CD14-positive monocyte (primary cell): ENCODE measurements at regions not wholly inside any gene's neighbourhood (a gene's known extent, or its start where the extent isn't known, plus 50 kb on each side); places are given as distances from the start of the nearest gene placed in this dataset.

Experiments used
- DNase-seq, 3 donors: peaks; one replicate each; pipeline ENCODE4 v3.0.0-alpha.2; 2011 to 2022
- H2AFZ ChIP-seq: 2 replicates; pipeline ENCODE4 v1.6.0; 2012; ENCODE audit warnings: mild to moderate bottlenecking, low read depth, low read length, inconsistent platforms; ENCODE audit not compliant: insufficient read depth, poor library complexity, severe bottlenecking
- H3K27ac ChIP-seq, 2 donors: 1 replicate in 1 of 2; 2 replicates in 1 of 2; pipeline ENCODE4 v1.5.1; 2012 to 2013; ENCODE audit warnings: low read length in 2 of 2, control low read depth in 1 of 2, inconsistent platforms in 1 of 2, low read depth in 1 of 2, mild to moderate bottlenecking in 1 of 2
- H3K27me3 ChIP-seq, 2 donors: one replicate each; pipeline versions ENCODE4 v1.6.0 to v1.6.1; 2011 to 2013; ENCODE audit warnings: low read length in 2 of 2; ENCODE audit not compliant: control insufficient read depth in 2 of 2, insufficient read depth in 2 of 2
- H3K36me3 ChIP-seq, 2 donors: replicated peaks in 1 of 2; 1 replicate in 1 of 2; 2 replicates in 1 of 2; pipeline versions ENCODE4 v1.5.1 to v1.6.1; 2012 to 2013; ENCODE audit warnings: low read length in 2 of 2, control low read depth in 1 of 2, inconsistent platforms in 1 of 2, mild to moderate bottlenecking in 1 of 2; ENCODE audit not compliant: insufficient read depth in 2 of 2, control insufficient read depth in 1 of 2
- H3K4me1 ChIP-seq, 2 donors: 1 replicate in 1 of 2; 2 replicates in 1 of 2; pipeline versions ENCODE4 v1.5.1 to v1.6.1; 2012 to 2013; ENCODE audit warnings: low read length in 2 of 2, control low read depth in 1 of 2, inconsistent platforms in 1 of 2, mild to moderate bottlenecking in 1 of 2, moderate library complexity in 1 of 2; ENCODE audit not compliant: insufficient read depth in 2 of 2, control insufficient read depth in 1 of 2
- H3K4me2 ChIP-seq: replicated peaks from 2 replicates; pipeline ENCODE3; 2012; ENCODE audit warnings: low read length, moderate library complexity, mild to moderate bottlenecking; ENCODE audit not compliant: poor library complexity, severe bottlenecking; ENCODE audit errors: extremely low read depth
- H3K4me3 ChIP-seq, 3 experiments: fragments of 200-600 bp in 1 of 3; sonication (generic) in 1 of 3; replicated peaks in 1 of 3; 1 replicate in 2 of 3; 2 replicates in 1 of 3; pipeline ENCODE4 v1.5.1; 2011 to 2013; ENCODE audit warnings: low read length in 3 of 3, mild to moderate bottlenecking in 3 of 3, control low read depth in 2 of 3, low read depth in 2 of 3, inconsistent platforms in 1 of 3, moderate library complexity in 1 of 3
- H3K79me2 ChIP-seq: 2 replicates; pipeline ENCODE4 v1.6.0; 2012; ENCODE audit warnings: mild to moderate bottlenecking, control low read depth, inconsistent platforms, low read length, moderate library complexity; ENCODE audit not compliant: insufficient read depth
- H3K9ac ChIP-seq: 2 replicates; pipeline ENCODE4 v1.6.0; 2017; ENCODE audit warnings: low read length, mild to moderate bottlenecking; ENCODE audit not compliant: insufficient read depth, poor library complexity, severe bottlenecking
- H3K9me3 ChIP-seq, 2 donors: replicated peaks in 1 of 2; 1 replicate in 1 of 2; 2 replicates in 1 of 2; pipeline versions ENCODE4 v1.5.1 to v1.6.1; 2012 to 2013; ENCODE audit warnings: low read length in 2 of 2, control low read depth in 1 of 2; ENCODE audit not compliant: control insufficient read depth in 1 of 2, insufficient read depth in 1 of 2
- H4K20me1 ChIP-seq: 2 replicates; pipeline ENCODE4 v1.6.0; 2012; ENCODE audit warnings: mild to moderate bottlenecking, low read length, control low read depth, moderate library complexity; ENCODE audit not compliant: insufficient read depth
- H3K27ac Mint-ChIP-seq, 7 donors: one replicate each; pipeline ENCODE4 v1.8.0; 2020; ENCODE audit warnings: mild to moderate bottlenecking in 7 of 7, mixed read lengths in 7 of 7, moderate library complexity in 6 of 7, inconsistent platforms in 2 of 7
- H3K27me3 Mint-ChIP-seq, 3 donors: one replicate each; pipeline ENCODE4 v1.8.0; 2021 to 2022; ENCODE audit warnings: low read depth in 3 of 3, mild to moderate bottlenecking in 3 of 3, mixed read lengths in 3 of 3, moderate library complexity in 3 of 3, inconsistent platforms in 1 of 3
- H3K36me3 Mint-ChIP-seq, 2 donors: one replicate each; pipeline ENCODE4 v1.8.0; 2020; ENCODE audit warnings: mixed read lengths in 2 of 2, inconsistent platforms in 1 of 2, mild to moderate bottlenecking in 1 of 2
- H3K4me1 Mint-ChIP-seq: one replicate; pipeline ENCODE4 v1.8.0; 2020; ENCODE audit warnings: mild to moderate bottlenecking, mixed read lengths
- H3K4me3 Mint-ChIP-seq, 2 donors: one replicate each; pipeline ENCODE4 v1.8.0; 2020; ENCODE audit warnings: mild to moderate bottlenecking in 2 of 2, mixed read lengths in 2 of 2, moderate library complexity in 1 of 2
- H3K9me3 Mint-ChIP-seq, 7 donors: one replicate each; pipeline ENCODE4 v1.8.0; 2020 to 2022; ENCODE audit warnings: mixed read lengths in 7 of 7, mild to moderate bottlenecking in 6 of 7, moderate library complexity in 6 of 7, inconsistent platforms in 2 of 7
- WGBS: methylation state at CpG from one replicate; pipeline ENCODE4 v1.1.5; 2013; ENCODE audit warnings: missing lambda C conversion rate; ENCODE audit not compliant: insufficient coverage; 5-methylcytosine and 5-hydroxymethylcytosine counted together
- intact Hi-C, 2 donors: fragments of 100-400 bp; cut with micrococcal nuclease; formaldehyde crosslinking; loops; one replicate each; pipeline versions ENCODE4 v1.15.0 to v1.15.1; 2023
- TF ChIP-seq, protein P1 (sequence below): fragments of 200-600 bp; IDR thresholded peaks from one replicate; pipeline ENCODE4 v1.8.0; 2022; ENCODE audit warnings: antibody characterized with exemption, mild to moderate bottlenecking

DNA sequence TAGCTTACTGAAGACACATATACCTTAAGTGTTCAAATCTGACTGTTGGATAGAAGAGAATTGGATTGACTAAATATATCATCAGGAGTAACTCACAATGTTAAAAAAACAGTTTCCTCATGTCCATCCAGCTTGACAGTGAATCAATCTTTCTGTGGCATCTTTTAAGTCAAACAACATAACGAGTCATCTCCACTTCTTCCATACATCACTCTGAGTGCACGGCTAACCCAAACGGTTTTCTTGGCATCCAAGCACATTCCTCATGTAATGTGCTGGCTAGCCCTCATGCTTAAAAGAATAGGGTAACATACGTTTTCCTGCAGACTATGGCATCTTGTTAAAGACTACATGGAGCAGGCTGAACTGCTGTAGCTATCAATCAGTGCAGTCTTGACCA, 291.5 kb upstream of the TRPC7 start:
- H3K9me3 ChIP-seq = peaks cover 3 to 6% of the 10 kb centered on the region in 2 donors
- 78% methylated on average over 4 of the region's 4 CpGs for WGBS
- Mint-ChIP-seq H3K9me3 (peaks cover 0 to 10% (median 4%) of the 10 kb centered on the region in 7 donors), H3K27me3 (peaks cover 0 to 2% (median 2%) of the 10 kb centered on the region in 3 donors), H3K4me1 (no peaks in the 10 kb centered on the region), H3K4me3 (no peak overlapping the region), H3K27ac (no peak overlapping the region), H3K36me3 (no peaks in the 10 kb centered on the region)
- no peaks in the 10 kb centered on the region for H4K20me1 ChIP-seq
- H3K4me2 ChIP-seq = no peak overlapping the region
- DNase-seq = no peak
- no peaks in the 10 kb centered on the region for H3K36me3 ChIP-seq
- no peaks in the 10 kb centered on the region for H3K27me3 ChIP-seq
- H3K4me1 ChIP-seq = no peaks in the 10 kb centered on the region
- H3K4me3 ChIP-seq = no peak overlapping the region
- no peak overlapping the region for H3K27ac ChIP-seq
- intact Hi-C loops = no loop called here
- H2AFZ ChIP-seq = no peak overlapping the region
- H3K9ac ChIP-seq = no peak overlapping the region
- TF ChIP-seq, protein P1, sequence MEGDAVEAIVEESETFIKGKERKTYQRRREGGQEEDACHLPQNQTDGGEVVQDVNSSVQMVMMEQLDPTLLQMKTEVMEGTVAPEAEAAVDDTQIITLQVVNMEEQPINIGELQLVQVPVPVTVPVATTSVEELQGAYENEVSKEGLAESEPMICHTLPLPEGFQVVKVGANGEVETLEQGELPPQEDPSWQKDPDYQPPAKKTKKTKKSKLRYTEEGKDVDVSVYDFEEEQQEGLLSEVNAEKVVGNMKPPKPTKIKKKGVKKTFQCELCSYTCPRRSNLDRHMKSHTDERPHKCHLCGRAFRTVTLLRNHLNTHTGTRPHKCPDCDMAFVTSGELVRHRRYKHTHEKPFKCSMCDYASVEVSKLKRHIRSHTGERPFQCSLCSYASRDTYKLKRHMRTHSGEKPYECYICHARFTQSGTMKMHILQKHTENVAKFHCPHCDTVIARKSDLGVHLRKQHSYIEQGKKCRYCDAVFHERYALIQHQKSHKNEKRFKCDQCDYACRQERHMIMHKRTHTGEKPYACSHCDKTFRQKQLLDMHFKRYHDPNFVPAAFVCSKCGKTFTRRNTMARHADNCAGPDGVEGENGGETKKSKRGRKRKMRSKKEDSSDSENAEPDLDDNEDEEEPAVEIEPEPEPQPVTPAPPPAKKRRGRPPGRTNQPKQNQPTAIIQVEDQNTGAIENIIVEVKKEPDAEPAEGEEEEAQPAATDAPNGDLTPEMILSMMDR = no peak
- H3K79me2 ChIP-seq = no peaks in the 10 kb centered on the region

DNA sequence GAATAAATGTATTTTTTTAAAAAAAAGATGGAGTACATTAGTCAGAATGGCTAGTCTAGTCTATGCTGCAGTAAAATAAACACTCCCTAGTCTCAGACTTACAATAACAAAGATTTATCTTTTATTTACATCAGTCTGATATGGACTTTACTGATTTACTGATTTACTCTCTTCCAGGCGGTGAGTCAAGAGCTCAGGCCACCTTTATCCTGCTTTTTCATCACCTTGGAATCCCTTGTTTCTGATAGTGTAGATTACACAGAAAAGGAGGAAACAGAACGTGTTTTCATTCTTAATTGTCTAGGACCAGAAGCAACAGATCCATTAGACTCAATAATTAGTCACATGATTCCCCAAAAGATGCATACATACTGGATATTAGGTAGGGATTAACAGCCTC, 290.1 kb upstream of the TRPC7 start:
- H3K9ac ChIP-seq = no peak overlapping the region
- H3K27ac Mint-ChIP-seq = no peak overlapping the region

More for the DNA sequence above, 290.1 kb upstream of the TRPC7 start:
- Histone ChIP-seq H3K9me3 (peaks cover 3 to 6% of the 10 kb centered on the region in 2 donors), H3K4me3 (no peak overlapping the region), H3K27me3 (no peaks in the 10 kb centered on the region), H3K36me3 (no peaks in the 10 kb centered on the region), H4K20me1 (no peaks in the 10 kb centered on the region), H3K4me1 (no peaks in the 10 kb centered on the region), H3K79me2 (no peaks in the 10 kb centered on the region), H3K4me2 (no peak overlapping the region), H3K27ac (no peak overlapping the region), H2AFZ (no peak overlapping the region)
- WGBS = no CpG with 5 or more reads among the region's 2 CpGs
- H3K9me3 Mint-ChIP-seq = peaks cover 0 to 11% (median 8%) of the 10 kb centered on the region in 7 donors
- no peaks in the 10 kb centered on the region for H3K36me3 Mint-ChIP-seq
- DNase-seq = no peak
- no peak overlapping the region for H3K4me3 Mint-ChIP-seq
- intact Hi-C loops = no loop called here
- H3K27me3 Mint-ChIP-seq = peaks cover 0 to 2% (median 0%) of the 10 kb centered on the region in 3 donors
- TF ChIP-seq, protein P1 = no peak
- no peaks in the 10 kb centered on the region for H3K4me1 Mint-ChIP-seq
